Type B pancreatic cell (in vitro differentiated cells): ENCODE measurements at regions not wholly inside any gene's neighbourhood (a gene's known extent, or its start where the extent isn't known, plus 50 kb on each side); places are given as distances from the start of the nearest gene placed in this dataset.

Experiments used
- DNase-seq: peaks from one replicate; pipeline ENCODE4 v3.0.0; 2021; ENCODE audit warnings: mixed read lengths; ENCODE audit not compliant: unreplicated experiment; ENCODE audit errors: extremely low spot score
- H3K27ac Mint-ChIP-seq: 2 replicates; pipeline ENCODE4 v1.8.0; 2021; ENCODE audit warnings: mild to moderate bottlenecking, mixed read lengths
- H3K27me3 Mint-ChIP-seq: 2 replicates; pipeline ENCODE4 v1.8.0; 2021; ENCODE audit warnings: mixed read lengths
- H3K36me3 Mint-ChIP-seq: 2 replicates; pipeline ENCODE4 v1.8.0; 2021; ENCODE audit warnings: mixed read lengths
- H3K4me1 Mint-ChIP-seq: one replicate; pipeline ENCODE4 v1.8.0; 2021; ENCODE audit warnings: mixed read lengths; ENCODE audit not compliant: unreplicated experiment
- H3K4me3 Mint-ChIP-seq: 2 replicates; pipeline ENCODE4 v1.8.0; 2021; ENCODE audit warnings: mild to moderate bottlenecking, mixed read lengths
- H3K9me3 Mint-ChIP-seq: 2 replicates; pipeline ENCODE4 v1.8.0; 2021; ENCODE audit warnings: mixed read lengths
- CTCF ChIP-seq: fragments of 200-600 bp; sonication (generic); conservative IDR thresholded peaks from 2 replicates; pipeline ENCODE4 v1.5.0; 2021; ENCODE audit warnings: antibody characterized with exemption, mild to moderate bottlenecking

GRCh38 chr5:56327809-56328208, 94.7 kb upstream of the ANKRD55 start:
- H3K4me1 Mint-ChIP-seq, result peaks cover 53% of the 10 kb centered on the region
- H3K27me3 Mint-ChIP-seq, result no peaks in the 10 kb centered on the region
- DNase-seq, result no peak
- no peaks in the 10 kb centered on the region for H3K9me3 Mint-ChIP-seq
- H3K4me3 Mint-ChIP-seq, result no peak overlapping the region
- H3K36me3 Mint-ChIP-seq, result peaks cover 4% of the 10 kb centered on the region
- no peak overlapping the region for H3K27ac Mint-ChIP-seq
- TF ChIP-seq CTCF, result no peak

GRCh38 chr5:56326770-56327169, 93.6 kb upstream of the ANKRD55 start:
- no peak for DNase-seq
- peaks cover 55% of the 10 kb centered on the region for H3K4me1 Mint-ChIP-seq
- no peak overlapping the region for H3K4me3 Mint-ChIP-seq
- no peaks in the 10 kb centered on the region for H3K9me3 Mint-ChIP-seq
- no peaks in the 10 kb centered on the region for H3K27me3 Mint-ChIP-seq
- no peak for TF ChIP-seq CTCF
- H3K27ac Mint-ChIP-seq, result no peak overlapping the region
- H3K36me3 Mint-ChIP-seq, result no peaks in the 10 kb centered on the region

- Mint-ChIP-seq H3K9me3 (no peaks in the 10 kb centered on the region), H3K4me1 (peaks cover 55% of the 10 kb centered on the region), H3K4me3 (no peak overlapping the region), H3K27ac (no peak overlapping the region), H3K27me3 (no peaks in the 10 kb centered on the region), H3K36me3 (no peaks in the 10 kb centered on the region)
- no peak for TF ChIP-seq CTCF
- no peak for DNase-seq
These were observed 93.0 kb upstream of the ANKRD55 start for GRCh38 chr5:56326116-56326515.

DNA sequence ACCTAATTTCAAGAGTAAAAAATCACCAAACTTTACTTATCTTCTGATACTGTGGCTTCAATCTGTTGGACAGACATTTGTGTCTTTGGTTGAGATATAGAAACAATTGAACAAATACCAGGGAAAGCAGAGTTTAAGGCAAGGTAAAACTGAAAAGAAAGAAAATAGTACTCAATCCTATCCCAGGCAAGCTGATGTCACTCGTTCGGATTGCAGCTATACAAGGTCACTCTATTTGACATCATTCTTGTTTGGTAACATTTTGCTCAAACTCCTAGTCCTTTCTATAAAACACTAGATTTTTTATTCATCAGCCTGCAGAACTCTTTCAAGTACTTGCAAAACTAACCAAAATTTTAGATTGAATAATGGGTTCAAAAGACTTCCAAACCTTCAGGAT, 91.9 kb upstream of the ANKRD55 start:
- Mint-ChIP-seq H3K36me3 (no peaks in the 10 kb centered on the region), H3K27me3 (no peaks in the 10 kb centered on the region), H3K4me3 (peak overlapping the region; percentile 13), H3K27ac (peak overlapping the region; percentile 73), H3K9me3 (no peaks in the 10 kb centered on the region), H3K4me1 (peaks cover 45% of the 10 kb centered on the region)
- no peak for TF ChIP-seq CTCF
- no peak for DNase-seq

DNA sequence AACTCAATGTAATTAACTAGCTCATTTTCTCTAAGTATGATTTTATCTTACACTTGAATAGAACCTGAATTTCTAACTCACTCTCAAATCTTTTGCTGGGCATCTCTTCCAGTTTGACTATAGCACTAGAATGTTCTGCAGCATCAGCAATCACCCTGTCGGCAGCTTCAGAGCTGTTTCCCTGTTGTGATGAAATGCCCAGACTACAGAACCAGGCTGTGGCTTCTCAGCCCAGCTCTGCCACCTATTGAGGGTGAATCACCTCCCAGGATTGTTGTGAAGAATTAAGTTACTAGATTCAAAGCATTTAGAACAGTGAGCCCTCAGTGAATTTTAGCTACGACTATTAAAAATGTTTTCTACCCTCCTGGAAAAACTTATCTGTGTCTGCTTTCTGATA, 90.4 kb upstream of the ANKRD55 start:
- DNase-seq, result no peak
- Mint-ChIP-seq H3K4me3 (no peak overlapping the region), H3K27me3 (no peaks in the 10 kb centered on the region), H3K9me3 (no peaks in the 10 kb centered on the region), H3K4me1 (peaks cover 34% of the 10 kb centered on the region), H3K27ac (peak overlapping the region; percentile 63), H3K36me3 (no peaks in the 10 kb centered on the region)
- no peak for TF ChIP-seq CTCF

DNA sequence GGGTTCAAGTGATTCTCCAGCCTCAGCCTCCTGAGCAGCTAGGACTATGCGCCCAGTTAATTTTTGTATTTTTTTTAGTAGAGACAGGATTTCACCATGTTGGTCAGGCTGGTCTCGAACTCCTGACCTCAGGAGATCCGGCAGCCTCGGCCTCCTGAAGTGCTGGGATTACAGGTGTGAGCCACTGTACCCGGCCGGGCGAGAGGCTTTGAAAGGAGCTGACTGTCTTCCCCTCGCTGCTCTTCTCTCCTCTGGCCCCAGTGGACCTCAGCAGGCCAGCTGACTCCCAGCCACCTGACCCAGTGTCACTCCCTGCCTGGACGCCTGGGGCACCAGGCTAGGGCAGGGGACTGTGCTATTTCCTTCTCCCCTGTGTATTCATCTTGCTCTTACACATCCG, 89.5 kb upstream of the ANKRD55 start:
- TF ChIP-seq CTCF, result no peak
- Mint-ChIP-seq H3K4me1 (peaks cover 31% of the 10 kb centered on the region), H3K36me3 (no peaks in the 10 kb centered on the region), H3K4me3 (no peak overlapping the region), H3K27me3 (no peaks in the 10 kb centered on the region), H3K9me3 (no peaks in the 10 kb centered on the region), H3K27ac (no peak overlapping the region)
- DNase-seq, result no peak
